ENCODE measurements at regions not wholly inside any gene's neighbourhood (a gene's known extent, or its start where the extent isn't known, plus 50 kb on each side); places are given as distances from the start of the nearest gene placed in this dataset.

DNA sequence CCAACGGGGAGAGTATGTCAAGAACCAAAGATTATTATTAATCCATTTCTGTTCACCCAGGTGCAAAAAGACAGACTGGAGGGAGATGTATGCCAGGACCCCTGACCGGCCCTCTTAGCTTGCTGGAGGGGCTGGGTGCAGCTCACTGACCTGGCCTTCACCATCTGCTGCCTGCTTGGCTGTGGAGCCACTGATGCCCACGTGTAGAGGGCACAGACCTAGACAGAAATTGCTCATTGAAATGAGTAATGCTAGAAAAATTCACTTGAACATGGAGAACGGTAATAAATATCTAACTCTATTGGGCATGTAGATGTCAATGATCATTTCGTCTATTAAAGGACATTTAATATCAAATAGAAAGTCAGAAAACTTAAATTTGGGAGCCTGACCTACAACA, 58.8 kb upstream of the ERCC6L2 start:
- TF ChIP-seq CTCF (IDR thresholded peaks at IDR 0.05) (no peak), POLR2A (IDR thresholded peaks at IDR 0.05) (no peak)
